ENCODE measurements at regions not wholly inside any gene's neighbourhood (a gene's known extent, or its start where the extent isn't known, plus 50 kb on each side); places are given as distances from the start of the nearest gene placed in this dataset.
"Not testable (repeated sequence)": the region's sequence is repeated elsewhere in the genome, so short reads cannot be mapped to it uniquely, and the experiment has no call there.

DNA sequence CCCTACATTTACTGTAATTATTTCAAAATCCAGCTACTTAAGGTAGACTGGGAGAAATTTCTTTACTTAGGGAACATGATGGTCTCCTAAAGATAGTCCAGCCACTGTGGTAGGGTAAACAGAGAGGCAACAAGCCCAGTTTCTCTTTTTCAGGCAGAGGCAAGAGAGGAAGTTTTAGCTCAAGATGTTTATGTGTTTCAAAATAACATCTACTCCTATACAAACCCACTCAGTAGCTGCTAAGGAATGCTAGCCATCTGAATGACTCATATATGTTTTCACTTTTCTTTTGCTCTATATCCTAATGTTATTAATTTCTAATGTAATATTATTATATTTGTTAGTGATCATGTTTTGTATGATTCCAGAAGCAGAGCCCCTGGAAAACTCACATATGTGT lies 856.6 kb downstream of the PLA2G4A start:
- H3K9me3 ChIP-seq (ENCODE audit: low read depth) = no peaks in the 10 kb centered on the region
- H3K4me3 ChIP-seq = peak overlapping the region; percentile 28; the same call in 1 of the 2 replicates
- no peak for TF ChIP-seq EZH2 (IDR thresholded peaks at IDR 0.05; ENCODE audit: insufficient read depth, poor library complexity, severe bottlenecking)
- TF ChIP-seq EZH2phosphoT487 (IDR thresholded peaks at IDR 0.05; ENCODE audit: insufficient read depth, low read depth) = no peak
- H3K4me2 ChIP-seq (ENCODE audit: unreplicated experiment) = peak overlapping the region; percentile 66
- H3K36me3 ChIP-seq (ENCODE audit: low read depth) = no peaks in the 10 kb centered on the region
- in situ Hi-C loops (cut with MboI) = no loop called here
- H3K9ac ChIP-seq = peak overlapping the region; percentile 27
- peak overlapping the region; percentile 56 for H3K27ac ChIP-seq
- H4K20me1 ChIP-seq (ENCODE audit: insufficient read depth) = no peaks in the 10 kb centered on the region
- peak; percentile 71 for DNase-seq
- H3K9me2 ChIP-seq (ENCODE audit: insufficient read depth) = peaks cover 7% of the 10 kb centered on the region
- peak overlapping the region; percentile 60 for H2AFZ ChIP-seq
- peaks cover 47% of the 10 kb centered on the region for H3K4me1 ChIP-seq (ENCODE audit: insufficient read depth)
- peaks cover 20% of the 10 kb centered on the region for H3F3A ChIP-seq (ENCODE audit: insufficient read depth)
- no peaks in the 10 kb centered on the region for H3K79me2 ChIP-seq (ENCODE audit: insufficient read depth)
- no peaks in the 10 kb centered on the region for H3K27me3 ChIP-seq (replicated peaks; ENCODE audit: insufficient read depth)

DNA sequence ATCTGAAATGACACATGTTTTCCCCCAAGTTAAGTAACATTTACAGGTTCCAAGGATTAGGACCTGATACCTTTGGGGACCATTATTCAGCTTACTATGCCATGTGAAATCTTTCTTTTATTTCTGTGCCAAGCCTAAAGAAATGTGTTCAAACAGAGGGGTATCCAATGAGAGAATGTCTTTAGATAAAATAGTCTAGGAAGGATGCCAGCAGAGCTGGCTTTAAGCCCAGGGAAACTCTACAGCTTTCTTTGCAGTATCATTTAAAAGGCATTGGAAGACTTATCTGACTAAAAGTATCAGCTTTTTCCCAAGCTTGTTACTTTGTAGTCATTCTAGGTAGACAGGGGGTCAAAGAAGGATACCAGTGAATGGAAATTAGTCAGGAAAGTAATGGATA lies 860.4 kb downstream of the PLA2G4A start:
- Histone ChIP-seq H2AFZ (no peak overlapping the region), H3K9me3 (ENCODE audit: low read depth) (no peaks in the 10 kb centered on the region), H3K4me2 (ENCODE audit: unreplicated experiment) (no peak overlapping the region), H3K27me3 (replicated peaks; ENCODE audit: insufficient read depth) (no peaks in the 10 kb centered on the region), H4K20me1 (ENCODE audit: insufficient read depth) (no peaks in the 10 kb centered on the region), H3K4me3 (no peak overlapping the region), H3K4me1 (ENCODE audit: insufficient read depth) (peaks cover 46% of the 10 kb centered on the region), H3K79me2 (ENCODE audit: insufficient read depth) (no peaks in the 10 kb centered on the region), H3K36me3 (ENCODE audit: low read depth) (no peaks in the 10 kb centered on the region), H3F3A (ENCODE audit: insufficient read depth) (peaks cover 31% of the 10 kb centered on the region), H3K9ac (no peak overlapping the region), H3K27ac (no peak overlapping the region), H3K9me2 (ENCODE audit: insufficient read depth) (peaks cover 10% of the 10 kb centered on the region; the same call in 1 of the 2 replicates)
- in situ Hi-C loops (cut with MboI) = no loop called here
- TF ChIP-seq EZH2phosphoT487 (IDR thresholded peaks at IDR 0.05; ENCODE audit: insufficient read depth, low read depth) (no peak), EZH2 (IDR thresholded peaks at IDR 0.05; ENCODE audit: insufficient read depth, poor library complexity, severe bottlenecking) (no peak)
- DNase-seq = peak; percentile 62

- H3K27ac ChIP-seq = peak overlapping the region; percentile 30; the same call in 1 of the 2 replicates
- no peak overlapping the region for H3K4me3 ChIP-seq
- in situ Hi-C loops (cut with MboI) = no loop called here
- 0 to 2% methylated on average over 2 of the region's 2 CpGs for WGBS, 2 experiments (ENCODE audit: low coverage in 1 of 2, low lambda C conversion rate in 2 of 2, missing lambda C conversion rate in 2 of 2)
- DNase-seq = peak; percentile 90
- no peaks in the 10 kb centered on the region for H3K27me3 ChIP-seq (replicated peaks; ENCODE audit: insufficient read depth)
- H3K4me1 ChIP-seq (ENCODE audit: insufficient read depth) = peaks cover 28% of the 10 kb centered on the region
- peaks cover 10% of the 10 kb centered on the region; the same call in 1 of the 2 replicates for H3K9me2 ChIP-seq (ENCODE audit: insufficient read depth)
- H4K20me1 ChIP-seq (ENCODE audit: insufficient read depth) = no peaks in the 10 kb centered on the region
- H3K9ac ChIP-seq = no peak overlapping the region
- no peaks in the 10 kb centered on the region for H3K79me2 ChIP-seq (ENCODE audit: insufficient read depth)
- no peaks in the 10 kb centered on the region for H3K9me3 ChIP-seq (ENCODE audit: low read depth)
- H3K4me2 ChIP-seq (ENCODE audit: unreplicated experiment) = peak overlapping the region; percentile 44
- peak; percentile 81; the same call in 1 of the 2 replicates for TF ChIP-seq EZH2phosphoT487 (IDR thresholded peaks at IDR 0.05; ENCODE audit: insufficient read depth, low read depth)
- TF ChIP-seq EZH2 (IDR thresholded peaks at IDR 0.05; ENCODE audit: insufficient read depth, poor library complexity, severe bottlenecking) = no peak
- no peaks in the 10 kb centered on the region for H3K36me3 ChIP-seq (ENCODE audit: low read depth)
- H2AFZ ChIP-seq = no peak overlapping the region
- H3F3A ChIP-seq (ENCODE audit: insufficient read depth) = peaks cover 28% of the 10 kb centered on the region
Observed at GRCh38 chr1:187691439-187691838, 862.7 kb downstream of the PLA2G4A start.

GRCh38 chr1:187692799-187693198 lies 864.0 kb downstream of the PLA2G4A start:
- H3K9me3 ChIP-seq (ENCODE audit: low read depth) = no peaks in the 10 kb centered on the region
- H3F3A ChIP-seq (ENCODE audit: insufficient read depth) = peaks cover 28% of the 10 kb centered on the region
- no peak overlapping the region for H2AFZ ChIP-seq
- no peaks in the 10 kb centered on the region for H4K20me1 ChIP-seq (ENCODE audit: insufficient read depth)
- H3K79me2 ChIP-seq (ENCODE audit: insufficient read depth) = no peaks in the 10 kb centered on the region
- H3K36me3 ChIP-seq (ENCODE audit: low read depth) = no peaks in the 10 kb centered on the region
- no peak overlapping the region for H3K27ac ChIP-seq
- in situ Hi-C loops (cut with MboI) = no loop called here
- H3K9ac ChIP-seq = no peak overlapping the region
- no peak overlapping the region for H3K4me2 ChIP-seq (ENCODE audit: unreplicated experiment)
- 59 to 60% methylated on average over 5 of the region's 5 CpGs for WGBS, 2 experiments (ENCODE audit: low coverage in 1 of 2, low lambda C conversion rate in 2 of 2, missing lambda C conversion rate in 2 of 2)
- H3K4me3 ChIP-seq = no peak overlapping the region
- peaks cover 28% of the 10 kb centered on the region for H3K4me1 ChIP-seq (ENCODE audit: insufficient read depth)
- DNase-seq = no peak
- no peaks in the 10 kb centered on the region for H3K27me3 ChIP-seq (replicated peaks; ENCODE audit: insufficient read depth)
- TF ChIP-seq EZH2phosphoT487 (IDR thresholded peaks at IDR 0.05; ENCODE audit: insufficient read depth, low read depth) (no peak), EZH2 (IDR thresholded peaks at IDR 0.05; ENCODE audit: insufficient read depth, poor library complexity, severe bottlenecking) (no peak)
- peaks cover 10% of the 10 kb centered on the region; the same call in 1 of the 2 replicates for H3K9me2 ChIP-seq (ENCODE audit: insufficient read depth)

GRCh38 chr1:187696073-187696472 lies 867.3 kb downstream of the PLA2G4A start:
- Histone ChIP-seq H3K27me3 (replicated peaks; ENCODE audit: insufficient read depth) (no peaks in the 10 kb centered on the region), H3K27ac (no peak overlapping the region), H2AFZ (no peak overlapping the region), H3K4me1 (ENCODE audit: insufficient read depth) (peaks cover 8% of the 10 kb centered on the region), H3K9me2 (ENCODE audit: insufficient read depth) (no peaks in the 10 kb centered on the region), H3F3A (ENCODE audit: insufficient read depth) (peaks cover 7% of the 10 kb centered on the region; the same call in 1 of the 2 replicates), H3K4me3 (no peak overlapping the region), H4K20me1 (ENCODE audit: insufficient read depth) (no peaks in the 10 kb centered on the region), H3K79me2 (ENCODE audit: insufficient read depth) (no peaks in the 10 kb centered on the region), H3K9ac (no peak overlapping the region), H3K9me3 (ENCODE audit: low read depth) (no peaks in the 10 kb centered on the region), H3K36me3 (ENCODE audit: low read depth) (no peaks in the 10 kb centered on the region), H3K4me2 (ENCODE audit: unreplicated experiment) (no peak overlapping the region)
- in situ Hi-C loops (cut with MboI) = no loop called here
- DNase-seq = peak; percentile 8
- no peak for TF ChIP-seq EZH2phosphoT487 (IDR thresholded peaks at IDR 0.05; ENCODE audit: insufficient read depth, low read depth)
- no peak for TF ChIP-seq EZH2 (IDR thresholded peaks at IDR 0.05; ENCODE audit: insufficient read depth, poor library complexity, severe bottlenecking)
- 71 to 85% methylated on average over 3 of the region's 3 CpGs for WGBS, 2 experiments (ENCODE audit: low coverage in 1 of 2, low lambda C conversion rate in 2 of 2, missing lambda C conversion rate in 2 of 2)

DNA sequence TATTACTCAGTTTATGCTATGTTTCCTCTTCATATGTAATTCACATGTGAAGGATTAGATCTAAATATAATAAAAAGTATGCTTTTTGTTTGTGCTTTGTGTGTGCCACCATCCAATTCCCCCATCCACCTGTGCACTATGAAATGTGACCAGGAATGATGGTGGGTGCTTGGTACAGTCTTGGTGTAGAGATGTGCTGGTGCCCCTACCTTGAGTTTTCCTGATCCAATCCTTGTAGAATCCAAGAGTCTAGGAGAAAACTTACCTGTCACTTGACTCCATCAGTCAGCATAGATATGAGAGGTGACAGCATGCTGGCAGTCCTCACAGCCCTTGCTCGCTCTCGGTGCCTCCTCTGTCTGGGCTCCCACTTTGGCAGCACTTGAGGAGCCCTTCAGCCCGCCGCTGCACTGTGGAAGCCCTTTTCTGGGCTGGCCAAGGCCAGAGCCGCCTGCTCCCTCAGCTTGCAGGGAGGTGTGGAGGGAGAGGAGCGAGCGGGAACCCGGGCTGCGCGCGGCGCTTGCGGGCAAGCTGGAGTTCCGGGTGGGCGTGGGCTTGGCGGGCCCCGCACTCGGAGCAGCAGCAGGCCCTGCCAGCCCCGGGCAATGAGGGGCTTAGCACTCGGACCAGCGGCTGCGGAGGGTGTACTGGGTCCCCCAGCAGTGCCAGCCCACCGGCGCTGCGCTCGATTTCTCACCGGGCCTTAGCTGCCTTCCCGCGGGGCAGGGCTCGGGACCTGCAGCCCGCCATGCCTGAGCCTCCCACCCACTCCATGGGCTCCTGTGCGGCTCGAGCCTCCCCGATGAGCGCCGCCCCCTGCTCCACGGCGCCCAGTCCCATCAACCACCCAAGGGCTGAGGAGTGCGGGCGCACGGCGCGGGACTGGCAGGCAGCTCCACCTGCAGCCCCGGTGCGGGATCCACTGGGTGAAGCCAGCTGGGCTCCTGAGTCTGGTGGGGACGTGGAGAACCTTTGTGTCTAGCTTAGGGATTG lies 874.7 kb downstream of the PLA2G4A start:
- H3K4me2 ChIP-seq (ENCODE audit: unreplicated experiment); H3K27me3 ChIP-seq (replicated peaks; ENCODE audit: insufficient read depth); H3K36me3 ChIP-seq (ENCODE audit: low read depth); H3K79me2 ChIP-seq (ENCODE audit: insufficient read depth); H3K4me1 ChIP-seq (ENCODE audit: insufficient read depth); H3K9me2 ChIP-seq (ENCODE audit: insufficient read depth); H3K9ac ChIP-seq; H3K9me3 ChIP-seq (ENCODE audit: low read depth); in situ Hi-C loops (cut with MboI); H2AFZ ChIP-seq; DNase-seq; H3K27ac ChIP-seq; H3F3A ChIP-seq (ENCODE audit: insufficient read depth); H4K20me1 ChIP-seq (ENCODE audit: insufficient read depth); H3K4me3 ChIP-seq: not testable (repeated sequence)
- 76 to 79% methylated on average over 13 to 28 of the region's 46 CpGs for WGBS, 2 experiments (ENCODE audit: low coverage in 1 of 2, low lambda C conversion rate in 2 of 2, missing lambda C conversion rate in 2 of 2)
